HepG2 (cell line): ENCODE measurements at regions not wholly inside any gene's neighbourhood (a gene's known extent, or its start where the extent isn't known, plus 50 kb on each side); places are given as distances from the start of the nearest gene placed in this dataset.

Experiments
- ARHGAP35 ChIP-seq: sonication (generic); formaldehyde crosslinking; IDR thresholded peaks from 2 replicates; pipeline ENCODE4 v1.9.0; 2022; ENCODE audit warnings: mild to moderate bottlenecking, inconsistent platforms, moderate library complexity, missing genetic modification reagents, borderline replicate concordance
- DR1 ChIP-seq: sonication (generic); formaldehyde crosslinking; IDR thresholded peaks from 2 replicates; pipeline ENCODE4 v1.8.0; 2021; ENCODE audit warnings: mild to moderate bottlenecking, missing genetic modification reagents, inconsistent platforms
- GATA4 ChIP-seq: sonication (generic); IDR thresholded peaks from 2 replicates; pipeline ENCODE4 v1.6.1; 2016; ENCODE audit warnings: antibody characterized with exemption, low read depth, borderline replicate concordance
- GFI1 ChIP-seq: sonication (generic); formaldehyde crosslinking; IDR thresholded peaks from 2 replicates; pipeline ENCODE4 v1.5.0; 2020; ENCODE audit warnings: missing genetic modification reagents, mild to moderate bottlenecking, borderline replicate concordance
- HNRNPK ChIP-seq: fragments of 200-400 bp; formaldehyde crosslinking; IDR thresholded peaks from 2 replicates; pipeline ENCODE4 v1.6.1; 2018; ENCODE audit warnings: low read length, low read depth, moderate library complexity, mild to moderate bottlenecking; ENCODE audit not compliant: poor library complexity, severe bottlenecking
- MXD1 ChIP-seq: sonication (generic); formaldehyde crosslinking; IDR thresholded peaks from 2 replicates; pipeline ENCODE4 v1.4.0; 2020; ENCODE audit warnings: mild to moderate bottlenecking, missing genetic modification reagents
- MZF1 ChIP-seq: sonication (generic); formaldehyde crosslinking; IDR thresholded peaks from 2 replicates; pipeline ENCODE4 v1.8.1; 2023; ENCODE audit warnings: mild to moderate bottlenecking, missing genetic modification reagents, borderline replicate concordance
- NFATC3 ChIP-seq: sonication (generic); formaldehyde crosslinking; IDR thresholded peaks from 2 replicates; pipeline ENCODE4 v1.5.1; 2020; ENCODE audit warnings: mild to moderate bottlenecking, missing genetic modification reagents
- RBM39 ChIP-seq: fragments of 200-400 bp; formaldehyde crosslinking; IDR thresholded peaks from one replicate; pipeline ENCODE4 v1.6.1; 2018; ENCODE audit warnings: antibody characterized with exemption, mild to moderate bottlenecking, low read depth, low read length; ENCODE audit not compliant: poor library complexity, severe bottlenecking
- RFXANK ChIP-seq: IDR thresholded peaks from 2 replicates; pipeline ENCODE4 v1.6.1; 2016
- SATB2 ChIP-seq: sonication (generic); formaldehyde crosslinking; IDR thresholded peaks from 2 replicates; pipeline ENCODE4 v1.5.0; 2020; ENCODE audit warnings: missing genetic modification reagents
- SP2 ChIP-seq: sonication (generic); formaldehyde crosslinking; IDR thresholded peaks from 2 replicates; pipeline ENCODE4 v1.5.1; 2020; ENCODE audit warnings: mild to moderate bottlenecking, missing genetic modification reagents
- TAF15 ChIP-seq: fragments of 200-400 bp; formaldehyde crosslinking; IDR thresholded peaks from one replicate; pipeline ENCODE4 v1.6.1; 2018; ENCODE audit warnings: mild to moderate bottlenecking, low read depth, low read length; ENCODE audit not compliant: poor library complexity, severe bottlenecking
- TMF1 ChIP-seq: sonication (generic); formaldehyde crosslinking; IDR thresholded peaks from 2 replicates; pipeline ENCODE4 v1.8.1; 2022; ENCODE audit warnings: low read depth, missing genetic modification reagents
- ZBTB3 ChIP-seq: sonication (generic); formaldehyde crosslinking; IDR thresholded peaks from 2 replicates; pipeline ENCODE4 v1.4.0; 2020; ENCODE audit warnings: low read depth, mild to moderate bottlenecking, moderate library complexity, missing genetic modification reagents, borderline replicate concordance
- ZNF232 ChIP-seq: sonication (generic); formaldehyde crosslinking; IDR thresholded peaks from 2 replicates; pipeline ENCODE4 v1.4.0; 2020; ENCODE audit warnings: missing genetic modification reagents, borderline replicate concordance
- ZNF337 ChIP-seq: sonication (generic); formaldehyde crosslinking; IDR thresholded peaks from 2 replicates; pipeline ENCODE4 v1.5.1; 2020; ENCODE audit warnings: missing genetic modification reagents, low read depth, mild to moderate bottlenecking, borderline replicate concordance
- ZNF430 ChIP-seq: sonication (generic); formaldehyde crosslinking; IDR thresholded peaks from 2 replicates; pipeline ENCODE4 v1.9.0; 2021; ENCODE audit warnings: mild to moderate bottlenecking, missing genetic modification reagents
- ZNF431 ChIP-seq: sonication (generic); formaldehyde crosslinking; IDR thresholded peaks from 2 replicates; pipeline ENCODE4 v1.9.0; 2022; ENCODE audit warnings: missing genetic modification reagents, low read depth, mild to moderate bottlenecking, borderline replicate concordance
- ZNF503 ChIP-seq: sonication (generic); formaldehyde crosslinking; IDR thresholded peaks from 2 replicates; pipeline ENCODE4 v1.4.0; 2020; ENCODE audit warnings: missing genetic modification reagents
- ZNF510 ChIP-seq: sonication (generic); formaldehyde crosslinking; IDR thresholded peaks from 2 replicates; pipeline ENCODE4 v1.4.0; 2020; ENCODE audit warnings: low read depth, mild to moderate bottlenecking, missing genetic modification reagents
- ZNF556 ChIP-seq: sonication (generic); formaldehyde crosslinking; IDR thresholded peaks from 2 replicates; pipeline ENCODE4 v1.4.0; 2020; ENCODE audit warnings: mild to moderate bottlenecking, missing genetic modification reagents, borderline replicate concordance
- ZNF841 ChIP-seq: sonication (generic); formaldehyde crosslinking; IDR thresholded peaks from 2 replicates; pipeline ENCODE4 v1.8.1; 2023; ENCODE audit warnings: missing genetic modification reagents, borderline replicate concordance
- ZNF878 ChIP-seq: sonication (generic); formaldehyde crosslinking; IDR thresholded peaks from 2 replicates; pipeline ENCODE4 v1.8.1; 2023; ENCODE audit warnings: mild to moderate bottlenecking, missing genetic modification reagents, moderate library complexity
- TF ChIP-seq, protein P1 (sequence below): sonication (generic); formaldehyde crosslinking; IDR thresholded peaks from 2 replicates; pipeline ENCODE4 v1.4.0; 2020; ENCODE audit warnings: missing genetic modification reagents, borderline replicate concordance

DNA sequence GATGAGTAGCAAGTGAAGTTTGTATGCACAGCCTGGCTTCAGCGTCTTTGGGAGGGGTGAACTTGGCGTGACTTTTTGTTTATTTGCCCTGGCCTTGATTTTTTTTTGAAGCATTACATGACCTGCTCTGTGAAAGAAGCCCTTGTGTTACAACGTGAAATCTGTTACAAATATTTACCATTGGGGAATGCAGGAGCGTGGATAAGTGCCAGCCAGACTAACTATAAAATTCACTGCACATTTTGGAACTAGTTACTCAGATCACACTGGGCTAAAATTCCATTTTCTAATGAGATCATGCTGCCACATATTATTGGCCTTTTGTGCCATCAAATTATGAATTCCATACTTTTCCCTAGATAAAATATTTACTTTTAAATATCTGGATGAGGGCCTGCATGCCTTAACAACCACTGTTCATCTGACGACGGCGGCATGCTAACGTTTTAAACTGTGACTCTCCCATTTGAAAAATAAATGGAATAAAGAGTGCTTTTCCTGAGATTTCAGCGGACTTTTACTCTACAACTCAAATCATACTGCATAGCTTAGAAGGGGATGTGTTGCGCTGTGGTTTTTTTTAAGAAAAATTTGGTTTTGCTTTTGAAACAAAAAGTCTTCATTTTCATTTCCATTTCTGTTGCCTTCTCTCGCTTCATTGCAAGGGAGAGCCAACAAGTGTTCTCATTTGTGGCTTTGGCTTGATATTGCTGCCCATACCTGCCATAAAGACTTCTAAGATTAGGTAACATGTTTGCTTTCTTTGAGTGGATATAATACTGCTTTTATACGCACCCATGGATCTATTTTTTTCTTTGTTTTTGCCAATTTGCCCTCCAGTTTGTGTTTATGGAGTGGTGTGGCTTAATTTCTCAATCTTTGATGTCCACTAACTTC, 352.2 kb downstream of the TFEC start (continued):
- no peak for TF ChIP-seq TMF1
- no peak for TF ChIP-seq MZF1
- TF ChIP-seq GFI1 (CRISPR knock-in tag): peak; percentile 95
- no peak for TF ChIP-seq MXD1 (CRISPR knock-in tag)
- TF ChIP-seq ZNF503 (CRISPR knock-in tag): peak; percentile 79
- TF ChIP-seq RFXANK: no peak
- no peak for TF ChIP-seq RBM39
- no peak for TF ChIP-seq DR1 (CRISPR knock-in tag)
- TF ChIP-seq GATA4: no peak
- TF ChIP-seq ZNF232 (CRISPR knock-in tag): no peak
- no peak for TF ChIP-seq ZNF510
- TF ChIP-seq HNRNPK: no peak
- no peak for TF ChIP-seq ZNF430
- no peak for TF ChIP-seq ARHGAP35 (CRISPR knock-in tag)
- TF ChIP-seq NFATC3 (CRISPR knock-in tag): no peak
- TF ChIP-seq ZNF556 (CRISPR knock-in tag): no peak
- no peak; the same call in 1 of the 2 replicates for TF ChIP-seq ZNF431 (CRISPR knock-in tag)
- TF ChIP-seq SATB2 (CRISPR knock-in tag): no peak
- no peak for TF ChIP-seq SP2 (CRISPR knock-in tag)
- TF ChIP-seq TAF15: no peak
- peak; percentile 11; the same call in 1 of the 2 replicates for TF ChIP-seq ZNF878 (CRISPR knock-in tag)
- TF ChIP-seq, protein P1, sequence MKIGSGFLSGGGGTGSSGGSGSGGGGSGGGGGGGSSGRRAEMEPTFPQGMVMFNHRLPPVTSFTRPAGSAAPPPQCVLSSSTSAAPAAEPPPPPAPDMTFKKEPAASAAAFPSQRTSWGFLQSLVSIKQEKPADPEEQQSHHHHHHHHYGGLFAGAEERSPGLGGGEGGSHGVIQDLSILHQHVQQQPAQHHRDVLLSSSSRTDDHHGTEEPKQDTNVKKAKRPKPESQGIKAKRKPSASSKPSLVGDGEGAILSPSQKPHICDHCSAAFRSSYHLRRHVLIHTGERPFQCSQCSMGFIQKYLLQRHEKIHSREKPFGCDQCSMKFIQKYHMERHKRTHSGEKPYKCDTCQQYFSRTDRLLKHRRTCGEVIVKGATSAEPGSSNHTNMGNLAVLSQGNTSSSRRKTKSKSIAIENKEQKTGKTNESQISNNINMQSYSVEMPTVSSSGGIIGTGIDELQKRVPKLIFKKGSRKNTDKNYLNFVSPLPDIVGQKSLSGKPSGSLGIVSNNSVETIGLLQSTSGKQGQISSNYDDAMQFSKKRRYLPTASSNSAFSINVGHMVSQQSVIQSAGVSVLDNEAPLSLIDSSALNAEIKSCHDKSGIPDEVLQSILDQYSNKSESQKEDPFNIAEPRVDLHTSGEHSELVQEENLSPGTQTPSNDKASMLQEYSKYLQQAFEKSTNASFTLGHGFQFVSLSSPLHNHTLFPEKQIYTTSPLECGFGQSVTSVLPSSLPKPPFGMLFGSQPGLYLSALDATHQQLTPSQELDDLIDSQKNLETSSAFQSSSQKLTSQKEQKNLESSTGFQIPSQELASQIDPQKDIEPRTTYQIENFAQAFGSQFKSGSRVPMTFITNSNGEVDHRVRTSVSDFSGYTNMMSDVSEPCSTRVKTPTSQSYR (CRISPR knock-in tag): 0 out of 2 replicates have a peak, but pooled peaks have one; percentile 21
- no peak for TF ChIP-seq ZNF841 (CRISPR knock-in tag)
- TF ChIP-seq ZNF337 (CRISPR knock-in tag): no peak
- TF ChIP-seq ZBTB3: no peak
